ENCODE measurements at regions not wholly inside any gene's neighbourhood (a gene's known extent, or its start where the extent isn't known, plus 50 kb on each side); places are given as distances from the start of the nearest gene placed in this dataset.
A peak's percentile ranks its signal among the peaks of the same experiment; 100 is the strongest.

DNA sequence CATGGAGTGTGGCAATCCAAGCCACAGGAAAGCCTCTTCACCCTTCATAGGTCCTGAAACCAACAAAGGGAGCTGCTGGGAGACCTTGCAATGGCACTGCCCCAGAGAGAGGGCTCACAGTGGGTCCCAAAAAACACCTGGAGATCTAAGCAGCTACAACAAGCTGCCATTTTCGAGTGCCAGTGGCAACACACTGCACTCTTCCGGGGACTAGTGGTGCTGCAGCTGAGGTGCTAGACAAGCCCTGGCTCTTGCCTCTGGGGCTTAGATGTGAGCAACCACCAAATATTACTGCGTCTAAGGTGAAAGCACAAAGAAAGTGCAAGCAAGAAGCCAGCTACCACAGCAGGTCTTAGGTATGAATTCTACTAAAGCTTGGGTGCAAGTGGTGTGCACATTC lies 192.9 kb downstream of the NOL4 start:
- TF ChIP-seq, protein P1, sequence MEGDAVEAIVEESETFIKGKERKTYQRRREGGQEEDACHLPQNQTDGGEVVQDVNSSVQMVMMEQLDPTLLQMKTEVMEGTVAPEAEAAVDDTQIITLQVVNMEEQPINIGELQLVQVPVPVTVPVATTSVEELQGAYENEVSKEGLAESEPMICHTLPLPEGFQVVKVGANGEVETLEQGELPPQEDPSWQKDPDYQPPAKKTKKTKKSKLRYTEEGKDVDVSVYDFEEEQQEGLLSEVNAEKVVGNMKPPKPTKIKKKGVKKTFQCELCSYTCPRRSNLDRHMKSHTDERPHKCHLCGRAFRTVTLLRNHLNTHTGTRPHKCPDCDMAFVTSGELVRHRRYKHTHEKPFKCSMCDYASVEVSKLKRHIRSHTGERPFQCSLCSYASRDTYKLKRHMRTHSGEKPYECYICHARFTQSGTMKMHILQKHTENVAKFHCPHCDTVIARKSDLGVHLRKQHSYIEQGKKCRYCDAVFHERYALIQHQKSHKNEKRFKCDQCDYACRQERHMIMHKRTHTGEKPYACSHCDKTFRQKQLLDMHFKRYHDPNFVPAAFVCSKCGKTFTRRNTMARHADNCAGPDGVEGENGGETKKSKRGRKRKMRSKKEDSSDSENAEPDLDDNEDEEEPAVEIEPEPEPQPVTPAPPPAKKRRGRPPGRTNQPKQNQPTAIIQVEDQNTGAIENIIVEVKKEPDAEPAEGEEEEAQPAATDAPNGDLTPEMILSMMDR (conservative IDR thresholded peaks at IDR 0.05; ENCODE audit: low read depth in 2 of 2) = peak; percentile 27 to 57
- no peak for TF ChIP-seq EZH2 (IDR thresholded peaks at IDR 0.05; ENCODE audit: low read depth, unreplicated experiment)
- no peak for TF ChIP-seq STAT1 (IDR thresholded peaks at IDR 0.05; ENCODE audit: unreplicated experiment)
- no peak for TF ChIP-seq POLR2AphosphoS5 (IDR thresholded peaks at IDR 0.05; ENCODE audit: low read depth)
- TF ChIP-seq, protein P2, sequence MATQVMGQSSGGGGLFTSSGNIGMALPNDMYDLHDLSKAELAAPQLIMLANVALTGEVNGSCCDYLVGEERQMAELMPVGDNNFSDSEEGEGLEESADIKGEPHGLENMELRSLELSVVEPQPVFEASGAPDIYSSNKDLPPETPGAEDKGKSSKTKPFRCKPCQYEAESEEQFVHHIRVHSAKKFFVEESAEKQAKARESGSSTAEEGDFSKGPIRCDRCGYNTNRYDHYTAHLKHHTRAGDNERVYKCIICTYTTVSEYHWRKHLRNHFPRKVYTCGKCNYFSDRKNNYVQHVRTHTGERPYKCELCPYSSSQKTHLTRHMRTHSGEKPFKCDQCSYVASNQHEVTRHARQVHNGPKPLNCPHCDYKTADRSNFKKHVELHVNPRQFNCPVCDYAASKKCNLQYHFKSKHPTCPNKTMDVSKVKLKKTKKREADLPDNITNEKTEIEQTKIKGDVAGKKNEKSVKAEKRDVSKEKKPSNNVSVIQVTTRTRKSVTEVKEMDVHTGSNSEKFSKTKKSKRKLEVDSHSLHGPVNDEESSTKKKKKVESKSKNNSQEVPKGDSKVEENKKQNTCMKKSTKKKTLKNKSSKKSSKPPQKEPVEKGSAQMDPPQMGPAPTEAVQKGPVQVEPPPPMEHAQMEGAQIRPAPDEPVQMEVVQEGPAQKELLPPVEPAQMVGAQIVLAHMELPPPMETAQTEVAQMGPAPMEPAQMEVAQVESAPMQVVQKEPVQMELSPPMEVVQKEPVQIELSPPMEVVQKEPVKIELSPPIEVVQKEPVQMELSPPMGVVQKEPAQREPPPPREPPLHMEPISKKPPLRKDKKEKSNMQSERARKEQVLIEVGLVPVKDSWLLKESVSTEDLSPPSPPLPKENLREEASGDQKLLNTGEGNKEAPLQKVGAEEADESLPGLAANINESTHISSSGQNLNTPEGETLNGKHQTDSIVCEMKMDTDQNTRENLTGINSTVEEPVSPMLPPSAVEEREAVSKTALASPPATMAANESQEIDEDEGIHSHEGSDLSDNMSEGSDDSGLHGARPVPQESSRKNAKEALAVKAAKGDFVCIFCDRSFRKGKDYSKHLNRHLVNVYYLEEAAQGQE (IDR thresholded peaks at IDR 0.05; ENCODE audit: unreplicated experiment) = no peak
- TF ChIP-seq JUNB (IDR thresholded peaks at IDR 0.05; ENCODE audit: unreplicated experiment) = no peak
- TF ChIP-seq CREB1 (CRISPR knock-in tag; IDR thresholded peaks at IDR 0.05; ENCODE audit: low read depth) = no peak
- no peak for TF ChIP-seq EZH2phosphoT487 (IDR thresholded peaks at IDR 0.05; ENCODE audit: unreplicated experiment)
- TF ChIP-seq ZNF114 (CRISPR knock-in tag; IDR thresholded peaks at IDR 0.05) = no peak
- TF ChIP-seq NANOG (IDR thresholded peaks at IDR 0.05; ENCODE audit: borderline replicate concordance) = no peak

Measured in GM23338 (cell line).